GM23248 (cell line): ENCODE measurements at regions not wholly inside any gene's neighbourhood (a gene's known extent, or its start where the extent isn't known, plus 50 kb on each side); places are given as distances from the start of the nearest gene placed in this dataset.
"Not testable (repeated sequence)": the region's sequence is repeated elsewhere in the genome, so short reads cannot be mapped to it uniquely, and the experiment has no call there.

Source experiments
- DNase-seq: peaks from one replicate; pipeline ENCODE4 v3.0.0-alpha.2; 2015
- H2AFZ ChIP-seq: fragments of 200-600 bp; sonication (generic); 2 replicates; pipeline ENCODE4 v1.6.1; 2016; ENCODE audit warnings: antibody characterized with exemption
- H3F3A ChIP-seq: fragments of 200-600 bp; sonication (generic); 2 replicates; pipeline ENCODE4 v1.6.1; 2016; ENCODE audit warnings: mild to moderate bottlenecking, antibody characterized with exemption, mixed run types; ENCODE audit not compliant: insufficient read depth
- H3K27ac ChIP-seq: fragments of 200-600 bp; sonication (generic); 2 replicates; pipeline ENCODE4 v1.5.1; 2016; ENCODE audit warnings: mild to moderate bottlenecking
- H3K27me3 ChIP-seq: fragments of 200-600 bp; sonication (generic); replicated peaks from 2 replicates; pipeline ENCODE4 v1.6.1; 2016; ENCODE audit warnings: mild to moderate bottlenecking; ENCODE audit not compliant: insufficient read depth
- H3K36me3 ChIP-seq: fragments of 200-600 bp; sonication (generic); 2 replicates; pipeline ENCODE4 v1.6.1; 2016; ENCODE audit warnings: low read depth, mild to moderate bottlenecking
- H3K4me1 ChIP-seq: fragments of 200-600 bp; sonication (generic); 2 replicates; pipeline ENCODE4 v1.6.1; 2016; ENCODE audit warnings: mild to moderate bottlenecking; ENCODE audit not compliant: insufficient read depth
- H3K4me2 ChIP-seq: fragments of 200-600 bp; sonication (generic); one replicate; pipeline ENCODE4 v1.6.1; 2016; ENCODE audit warnings: mild to moderate bottlenecking; ENCODE audit not compliant: unreplicated experiment
- H3K4me3 ChIP-seq: fragments of 200-600 bp; sonication (generic); 2 replicates; pipeline ENCODE4 v1.5.1; 2016; ENCODE audit warnings: mild to moderate bottlenecking
- H3K79me2 ChIP-seq: fragments of 200-600 bp; sonication (generic); 2 replicates; pipeline ENCODE4 v1.6.1; 2016; ENCODE audit warnings: mild to moderate bottlenecking; ENCODE audit not compliant: insufficient read depth
- H3K9ac ChIP-seq: fragments of 200-600 bp; sonication (generic); 2 replicates; pipeline ENCODE4 v1.6.1; 2016; ENCODE audit warnings: mild to moderate bottlenecking
- H3K9me2 ChIP-seq: fragments of 200-600 bp; sonication (generic); 2 replicates; pipeline ENCODE4 v1.6.1; 2016; ENCODE audit warnings: mixed run types, mild to moderate bottlenecking, moderate library complexity; ENCODE audit not compliant: insufficient read depth
- H3K9me3 ChIP-seq: fragments of 200-600 bp; sonication (generic); one replicate; pipeline ENCODE4 v1.6.1; 2017; ENCODE audit warnings: low read depth
- H4K20me1 ChIP-seq: fragments of 200-600 bp; sonication (generic); 2 replicates; pipeline ENCODE4 v1.6.0; 2016; ENCODE audit not compliant: insufficient read depth
- EZH2 ChIP-seq: fragments of 200-600 bp; sonication (generic); IDR thresholded peaks from 2 replicates; pipeline ENCODE4 v1.6.1; 2018; ENCODE audit warnings: antibody characterized with exemption, mild to moderate bottlenecking; ENCODE audit not compliant: insufficient read depth, poor library complexity, severe bottlenecking
- EZH2phosphoT487 ChIP-seq: fragments of 200-600 bp; sonication (generic); IDR thresholded peaks from 2 replicates; pipeline ENCODE4 v1.6.1; 2018; ENCODE audit warnings: antibody characterized with exemption, moderate library complexity, mild to moderate bottlenecking, low read depth; ENCODE audit not compliant: insufficient read depth
- WGBS, 2 experiments: methylation state at CpG; one replicate each; pipeline ENCODE4 v1.1.6; 2015 to 2017; ENCODE audit warnings: low lambda C conversion rate in 2 of 2, low coverage in 1 of 2; ENCODE audit errors: missing lambda C conversion rate in 2 of 2; 5-methylcytosine and 5-hydroxymethylcytosine counted together
- in situ Hi-C: fragments of 300-500 bp; cut with MboI; formaldehyde crosslinking; loops from 2 replicates; pipeline ENCODE4 v1.15.0; 2020

DNA sequence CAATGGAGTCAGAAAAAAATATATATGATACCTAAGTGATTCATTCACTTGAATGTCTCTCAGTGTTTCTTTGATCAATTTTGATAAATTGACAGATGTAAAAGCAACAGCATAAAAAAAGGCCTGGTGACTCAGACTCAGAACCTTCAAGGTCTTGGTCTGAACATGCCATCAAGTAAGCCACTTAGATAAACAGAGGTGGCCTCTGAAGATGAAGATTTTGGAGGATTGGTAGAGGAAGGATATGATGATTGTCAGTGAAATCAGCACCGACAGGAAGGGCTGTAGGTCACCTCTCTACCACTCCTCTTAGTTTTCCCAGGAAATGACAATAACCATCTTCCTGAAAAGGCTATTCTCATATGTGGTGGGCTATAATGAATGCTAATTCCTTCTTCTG lies 422.8 kb upstream of the EPHA7 start:
- Histone ChIP-seq H3K27me3 (no peaks in the 10 kb centered on the region), H3K9me3 (no peaks in the 10 kb centered on the region), H3K9me2 (no peaks in the 10 kb centered on the region), H3K36me3 (no peaks in the 10 kb centered on the region), H3K4me1 (no peaks in the 10 kb centered on the region), H3F3A (no peaks in the 10 kb centered on the region), H3K9ac (no peak overlapping the region), H2AFZ (no peak overlapping the region), H4K20me1 (no peaks in the 10 kb centered on the region), H3K4me3 (no peak overlapping the region), H3K79me2 (no peaks in the 10 kb centered on the region), H3K4me2 (no peak overlapping the region), H3K27ac (no peak overlapping the region)
- no peak for TF ChIP-seq EZH2
- TF ChIP-seq EZH2phosphoT487 = no peak
- in situ Hi-C loops = no loop called here
- WGBS, 2 experiments = 27 to 35% methylated on average over 1 of the region's 1 CpG
- no peak for DNase-seq

DNA sequence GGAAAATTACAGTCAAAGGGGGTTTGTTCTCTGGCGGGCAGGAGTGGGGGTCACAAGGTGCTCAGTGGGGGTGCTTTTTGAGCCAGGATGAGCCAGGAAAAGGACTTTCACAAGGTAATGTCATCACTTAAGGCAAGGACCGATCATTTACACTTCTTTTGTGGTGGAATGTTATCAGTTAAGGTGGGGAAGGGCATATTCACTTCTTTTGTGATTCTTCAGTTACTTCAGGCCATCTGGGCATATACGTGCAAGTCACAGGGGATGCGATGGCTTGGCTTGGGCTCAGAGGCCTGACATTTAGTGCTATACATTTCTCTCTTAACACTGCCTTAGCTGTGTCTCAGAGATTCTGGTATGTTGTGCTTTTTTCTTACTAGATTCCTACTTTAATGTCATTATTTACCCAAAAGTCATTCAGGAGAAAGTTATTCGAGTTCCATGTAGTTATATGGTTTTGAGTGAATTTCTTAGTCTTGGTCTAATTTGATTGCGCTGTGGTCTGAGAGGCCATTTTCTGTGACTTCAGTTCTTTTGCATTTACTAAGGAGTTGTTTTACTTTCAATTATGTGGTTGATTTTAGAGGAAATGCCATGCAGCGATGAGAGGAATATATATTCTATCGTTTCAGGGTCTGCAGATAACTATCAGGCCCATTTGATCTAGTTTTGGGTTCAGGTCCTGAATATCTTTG lies 416.2 kb upstream of the EPHA7 start:
- H3K4me3 ChIP-seq, H3F3A ChIP-seq, H3K4me1 ChIP-seq, DNase-seq, H3K9me2 ChIP-seq, H3K36me3 ChIP-seq, H4K20me1 ChIP-seq, in situ Hi-C loops, H3K9me3 ChIP-seq, H3K79me2 ChIP-seq, H3K27me3 ChIP-seq, H3K27ac ChIP-seq, H3K9ac ChIP-seq, H2AFZ ChIP-seq, H3K4me2 ChIP-seq: not testable (repeated sequence)
- 56 to 58% methylated on average over 8 of the region's 8 CpGs for WGBS, 2 experiments

DNA sequence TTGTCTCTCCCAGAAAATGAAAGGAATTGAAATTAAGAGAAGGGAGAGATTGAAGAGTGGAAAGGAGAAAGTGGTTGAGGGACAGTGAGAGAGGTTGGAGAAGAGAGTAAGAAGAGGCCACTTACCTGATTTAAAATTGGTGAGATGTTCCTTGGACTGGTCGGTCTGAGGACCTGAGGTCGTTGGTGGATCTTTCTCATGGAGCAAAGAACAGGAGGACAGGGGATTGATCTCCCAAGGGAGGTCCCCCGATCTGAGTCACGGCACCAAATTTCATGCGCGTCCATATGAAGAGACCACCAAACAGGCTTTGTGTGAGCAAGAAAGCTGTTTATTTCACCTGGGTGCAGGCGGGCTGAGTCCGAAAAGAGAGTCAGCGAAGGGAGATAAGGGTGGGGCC lies 415.7 kb upstream of the EPHA7 start:
- DNase-seq, H3K4me1 ChIP-seq, in situ Hi-C loops, H3K27ac ChIP-seq, H3K4me2 ChIP-seq, H3K36me3 ChIP-seq, H3K27me3 ChIP-seq, H3K79me2 ChIP-seq, H3F3A ChIP-seq, H3K9ac ChIP-seq, H4K20me1 ChIP-seq, H3K4me3 ChIP-seq, H2AFZ ChIP-seq, H3K9me3 ChIP-seq, H3K9me2 ChIP-seq: not testable (repeated sequence)
- WGBS, 2 experiments = 49 to 56% methylated on average over 8 to 9 of the region's 9 CpGs

DNA sequence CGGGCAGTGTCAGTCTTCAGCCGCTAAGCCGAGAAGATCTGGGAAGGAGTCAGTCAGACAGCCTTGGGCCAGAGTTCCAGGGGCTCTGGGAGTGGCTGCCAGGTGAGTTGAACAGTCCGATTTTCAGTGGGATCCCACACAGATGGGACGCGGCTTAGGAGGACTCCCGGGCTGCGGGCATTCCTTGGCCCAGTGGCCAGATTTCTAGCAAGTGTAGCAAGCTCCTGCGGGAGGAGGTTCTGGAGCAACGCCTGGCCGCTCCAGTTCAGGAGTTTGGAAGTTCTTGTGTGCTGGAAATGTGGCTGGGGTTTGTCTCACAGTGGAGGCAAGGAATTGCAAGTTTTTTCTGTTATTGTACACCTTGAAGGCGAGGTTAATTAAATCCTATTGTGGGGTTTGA lies 414.0 kb upstream of the EPHA7 start:
- H3K27ac ChIP-seq = not testable (repeated sequence)
- WGBS, 2 experiments = 0 to 27% methylated on average over 1 to 4 of the region's 12 CpGs

GRCh38 chr6:93829757-93830156 lies 410.4 kb upstream of the EPHA7 start:
- H3K27me3 ChIP-seq, in situ Hi-C loops, H3K79me2 ChIP-seq: not testable (repeated sequence)

More for the DNA sequence above, 414.0 kb upstream of the EPHA7 start:
- H3F3A ChIP-seq, H3K4me2 ChIP-seq, H3K4me1 ChIP-seq, H3K9ac ChIP-seq, H3K4me3 ChIP-seq, H3K36me3 ChIP-seq, DNase-seq, H3K9me2 ChIP-seq, H3K79me2 ChIP-seq, H2AFZ ChIP-seq, H4K20me1 ChIP-seq, in situ Hi-C loops, H3K9me3 ChIP-seq, H3K27me3 ChIP-seq: not testable (repeated sequence)

More at GRCh38 chr6:93829757-93830156, 410.4 kb upstream of the EPHA7 start:
- H3K9ac ChIP-seq, H3K9me2 ChIP-seq, H3K4me1 ChIP-seq, DNase-seq, H3K4me2 ChIP-seq, H3K36me3 ChIP-seq, H3K27ac ChIP-seq, H4K20me1 ChIP-seq, H2AFZ ChIP-seq, H3K4me3 ChIP-seq, H3K9me3 ChIP-seq, H3F3A ChIP-seq: not testable (repeated sequence)
